Activated CD4-positive, alpha-beta memory T cell treated with anti-CD3 and anti-CD28 coated beads, Interleukin-2, amount 10 ng/mL, durations not matched to agents 7 days and 5 days (primary cell): ENCODE measurements at regions not wholly inside any gene's neighbourhood (a gene's known extent, or its start where the extent isn't known, plus 50 kb on each side); places are given as distances from the start of the nearest gene placed in this dataset.

Source experiments
- CTCF ChIA-PET: fragments of 350-600 bp; sonication (Branson Sonifier 250); formaldehyde crosslinking; loops from one replicate; lab custom pipeline; 2021; ENCODE audit warnings: antibody characterized with exemption, inconsistent platforms; lab: Charles Lee
- POLR2A ChIA-PET: fragments of 350-600 bp; sonication (Branson Sonifier 250); formaldehyde crosslinking; loops from one replicate; lab custom pipeline; 2021; ENCODE audit warnings: antibody characterized with exemption; lab: Charles Lee
- DNase-seq: peaks from one replicate; pipeline ENCODE4 v3.0.0-alpha.2; 2020
- H3K27ac Mint-ChIP-seq: one replicate; pipeline ENCODE4 v1.8.0; 2021; ENCODE audit warnings: mild to moderate bottlenecking, mixed read lengths
- H3K27me3 Mint-ChIP-seq: one replicate; pipeline ENCODE4 v1.8.0; 2021; ENCODE audit warnings: mixed read lengths
- H3K36me3 Mint-ChIP-seq: one replicate; pipeline ENCODE4 v1.8.0; 2021; ENCODE audit warnings: low read depth, mixed read lengths
- H3K4me1 Mint-ChIP-seq: one replicate; pipeline ENCODE4 v1.8.0; 2021; ENCODE audit warnings: mixed read lengths
- H3K4me3 Mint-ChIP-seq: one replicate; pipeline ENCODE4 v1.8.0; 2021; ENCODE audit warnings: mild to moderate bottlenecking, mixed read lengths
- H3K9me3 Mint-ChIP-seq: one replicate; pipeline ENCODE4 v1.8.0; 2021; ENCODE audit warnings: mixed read lengths

DNA sequence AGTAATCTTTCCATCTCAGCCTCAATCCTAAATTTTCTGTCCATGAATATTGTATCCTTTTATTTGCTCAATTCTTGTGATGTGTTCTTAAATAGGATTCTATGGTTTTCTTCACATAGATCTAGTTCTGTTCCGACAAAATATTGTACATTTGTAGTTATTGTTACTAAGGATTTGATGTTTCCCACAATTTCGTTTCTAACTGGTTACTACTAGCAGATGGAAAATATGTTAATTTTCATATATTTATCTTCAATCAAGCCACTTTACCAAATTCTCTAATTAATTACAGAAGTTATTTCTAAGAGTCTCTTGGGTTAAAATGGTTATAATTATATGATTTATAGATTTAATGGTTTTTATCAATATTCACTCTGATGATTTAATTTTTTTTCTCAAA lies 60.3 kb downstream of the SEC61B start:
- no peak for DNase-seq
- no peaks in the 10 kb centered on the region for H3K36me3 Mint-ChIP-seq
- H3K4me3 Mint-ChIP-seq, result no peak overlapping the region
- H3K27ac Mint-ChIP-seq, result no peak overlapping the region
- H3K9me3 Mint-ChIP-seq, result no peaks in the 10 kb centered on the region
- peaks cover 5% of the 10 kb centered on the region for H3K4me1 Mint-ChIP-seq
- ChIA-PET POLR2A (no interaction called here), CTCF (no interaction called here)
- H3K27me3 Mint-ChIP-seq, result peaks cover 29% of the 10 kb centered on the region

DNA sequence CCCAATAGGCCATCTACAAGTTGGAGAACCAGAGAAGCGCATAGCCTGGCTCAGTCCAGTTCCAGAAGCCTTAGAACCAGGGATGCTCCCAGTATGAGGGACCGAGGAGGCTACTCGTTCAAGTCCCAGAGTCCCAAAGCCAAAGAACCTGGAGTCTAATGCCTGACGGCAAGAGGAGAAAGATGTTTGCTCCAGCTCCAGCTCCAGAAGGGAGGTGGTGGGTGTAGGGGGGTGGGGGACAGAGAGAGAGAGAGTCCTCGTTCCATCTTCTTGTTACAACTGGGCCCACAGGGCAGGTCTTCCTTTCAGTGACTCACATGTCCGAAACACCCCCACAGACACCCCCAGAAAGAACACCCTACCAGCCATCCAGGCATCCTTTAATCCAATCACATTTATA lies 63.9 kb downstream of the SEC61B start:
- no peaks in the 10 kb centered on the region for H3K9me3 Mint-ChIP-seq
- no peak for DNase-seq
- H3K36me3 Mint-ChIP-seq, result no peaks in the 10 kb centered on the region
- peaks cover 28% of the 10 kb centered on the region for H3K27me3 Mint-ChIP-seq
- H3K4me1 Mint-ChIP-seq, result peaks cover 5% of the 10 kb centered on the region
- ChIA-PET CTCF (no interaction called here), POLR2A (no interaction called here)
- no peak overlapping the region for H3K27ac Mint-ChIP-seq
- H3K4me3 Mint-ChIP-seq, result no peak overlapping the region

DNA sequence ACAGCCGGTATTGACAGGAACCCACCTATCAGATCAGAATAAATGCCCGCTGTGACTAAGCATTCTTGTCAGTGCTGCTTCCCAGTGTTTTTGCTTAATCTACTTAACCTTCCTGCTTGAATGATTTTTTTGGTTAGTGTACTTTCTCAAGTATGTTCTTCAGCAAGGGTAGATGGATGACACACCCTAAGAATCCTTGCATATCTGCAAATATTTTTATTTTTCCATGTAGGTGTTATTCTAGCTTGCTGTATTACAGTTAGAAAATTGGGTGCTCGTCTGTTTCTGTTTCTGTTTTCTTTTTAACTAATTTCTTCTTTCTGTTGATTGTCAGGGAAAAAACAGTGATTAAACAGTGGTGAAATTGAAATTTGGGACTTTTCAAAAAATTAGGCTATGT lies 64.5 kb downstream of the SEC61B start:
- no peak overlapping the region for H3K27ac Mint-ChIP-seq
- no peaks in the 10 kb centered on the region for H3K36me3 Mint-ChIP-seq
- H3K9me3 Mint-ChIP-seq, result no peaks in the 10 kb centered on the region
- H3K4me3 Mint-ChIP-seq, result no peak overlapping the region
- POLR2A ChIA-PET, result no interaction called here
- DNase-seq, result no peak
- peaks cover 28% of the 10 kb centered on the region for H3K27me3 Mint-ChIP-seq
- CTCF ChIA-PET, result interaction anchor here (1.2 kb wide), 1 partner anchor 100 kb away, joined by 3 read pairs; no protein-coding TSS in a partner anchor
- peaks cover 5% of the 10 kb centered on the region for H3K4me1 Mint-ChIP-seq

DNA sequence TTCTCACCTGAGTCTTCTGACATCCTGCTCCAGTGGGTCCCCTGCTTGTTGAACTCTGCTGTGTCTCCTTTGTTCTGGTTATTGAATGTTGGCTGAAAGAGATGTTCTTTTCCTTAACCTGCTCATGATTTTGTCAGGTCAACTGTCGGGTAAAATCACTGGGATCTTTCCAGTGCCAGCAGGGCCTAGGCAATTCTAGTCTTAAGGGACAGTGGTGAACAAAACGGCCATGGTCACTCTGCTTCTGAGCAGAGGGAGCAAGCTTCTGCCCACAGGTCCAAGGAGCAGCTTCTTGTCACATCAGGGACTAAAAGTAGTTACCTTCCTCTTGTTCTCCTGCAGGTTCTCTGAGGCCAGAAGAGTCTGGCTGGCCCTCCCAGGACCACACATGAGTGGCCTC lies 65.6 kb downstream of the SEC61B start:
- H3K36me3 Mint-ChIP-seq, result no peaks in the 10 kb centered on the region
- no peak overlapping the region for H3K27ac Mint-ChIP-seq
- no peaks in the 10 kb centered on the region for H3K9me3 Mint-ChIP-seq
- H3K4me1 Mint-ChIP-seq, result peaks cover 5% of the 10 kb centered on the region
- CTCF ChIA-PET, result interaction anchor here (1.2 kb wide), 1 partner anchor 102 kb away, joined by 3 read pairs; no protein-coding TSS in a partner anchor
- H3K27me3 Mint-ChIP-seq, result peaks cover 32% of the 10 kb centered on the region
- H3K4me3 Mint-ChIP-seq, result no peak overlapping the region
- DNase-seq, result no peak
- POLR2A ChIA-PET, result no interaction called here

DNA sequence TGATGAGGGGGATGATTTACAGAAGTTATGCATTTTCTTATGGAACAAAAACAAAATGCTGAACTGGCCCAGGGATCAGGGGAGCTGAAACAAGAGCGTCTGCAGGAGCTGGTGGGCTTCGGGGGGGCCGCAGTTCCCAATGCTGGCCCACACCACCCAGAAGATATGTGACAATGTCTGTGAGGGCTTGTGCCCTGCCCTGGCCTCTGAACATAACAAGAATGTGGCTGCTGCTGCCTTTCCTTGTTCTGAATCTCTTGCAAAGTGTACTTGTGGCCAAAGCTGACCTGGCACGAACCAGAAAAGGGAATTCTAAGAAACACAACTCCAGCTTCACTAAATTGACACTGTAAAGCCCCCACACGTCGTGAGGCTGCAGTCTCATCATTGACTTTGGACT lies 66.7 kb downstream of the SEC61B start:
- peaks cover 5% of the 10 kb centered on the region for H3K4me1 Mint-ChIP-seq
- H3K4me3 Mint-ChIP-seq, result no peak overlapping the region
- H3K27me3 Mint-ChIP-seq, result peaks cover 28% of the 10 kb centered on the region
- H3K9me3 Mint-ChIP-seq, result no peaks in the 10 kb centered on the region
- no peaks in the 10 kb centered on the region for H3K36me3 Mint-ChIP-seq
- DNase-seq, result no peak
- POLR2A ChIA-PET, result no interaction called here
- CTCF ChIA-PET, result interaction anchor here (0.8 kb wide), 1 partner anchor 40 kb away, joined by 5 read pairs; no protein-coding TSS in a partner anchor
- H3K27ac Mint-ChIP-seq, result no peak overlapping the region

DNA sequence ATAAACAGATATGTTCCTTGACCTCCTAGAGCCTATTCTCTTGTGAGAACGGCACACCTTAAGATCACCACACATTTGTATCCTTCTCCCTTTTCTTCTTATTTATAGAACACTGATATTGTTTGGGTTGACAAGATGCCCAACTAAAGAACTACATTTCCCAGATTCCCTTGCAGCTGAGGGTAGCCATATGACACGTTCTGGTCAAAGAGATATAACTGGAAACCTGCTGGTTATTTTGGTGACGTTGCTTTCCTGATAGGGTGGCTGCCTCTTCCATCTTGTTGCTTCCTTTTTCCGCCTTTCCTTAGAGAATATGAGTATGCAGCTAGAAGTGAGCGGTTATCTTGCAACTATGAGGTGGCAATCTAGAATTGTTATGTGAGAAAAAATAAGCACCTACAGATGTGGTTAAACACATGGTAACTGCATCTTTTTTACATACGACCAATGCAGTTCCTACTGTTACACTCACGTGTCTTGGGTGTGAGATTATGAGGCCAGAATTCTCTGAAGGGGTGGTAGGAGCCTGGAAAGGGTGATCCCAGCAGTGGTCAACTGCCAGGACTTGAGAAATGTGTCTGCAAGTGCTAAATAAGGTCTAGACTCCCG lies 72.9 kb downstream of the SEC61B start:
- Mint-ChIP-seq H3K27ac (no peak overlapping the region), H3K36me3 (no peaks in the 10 kb centered on the region), H3K9me3 (no peaks in the 10 kb centered on the region), H3K4me3 (no peak overlapping the region), H3K4me1 (no peaks in the 10 kb centered on the region), H3K27me3 (peaks cover 24% of the 10 kb centered on the region)
- ChIA-PET POLR2A (no interaction called here), CTCF (no interaction called here)
- DNase-seq, result no peak

DNA sequence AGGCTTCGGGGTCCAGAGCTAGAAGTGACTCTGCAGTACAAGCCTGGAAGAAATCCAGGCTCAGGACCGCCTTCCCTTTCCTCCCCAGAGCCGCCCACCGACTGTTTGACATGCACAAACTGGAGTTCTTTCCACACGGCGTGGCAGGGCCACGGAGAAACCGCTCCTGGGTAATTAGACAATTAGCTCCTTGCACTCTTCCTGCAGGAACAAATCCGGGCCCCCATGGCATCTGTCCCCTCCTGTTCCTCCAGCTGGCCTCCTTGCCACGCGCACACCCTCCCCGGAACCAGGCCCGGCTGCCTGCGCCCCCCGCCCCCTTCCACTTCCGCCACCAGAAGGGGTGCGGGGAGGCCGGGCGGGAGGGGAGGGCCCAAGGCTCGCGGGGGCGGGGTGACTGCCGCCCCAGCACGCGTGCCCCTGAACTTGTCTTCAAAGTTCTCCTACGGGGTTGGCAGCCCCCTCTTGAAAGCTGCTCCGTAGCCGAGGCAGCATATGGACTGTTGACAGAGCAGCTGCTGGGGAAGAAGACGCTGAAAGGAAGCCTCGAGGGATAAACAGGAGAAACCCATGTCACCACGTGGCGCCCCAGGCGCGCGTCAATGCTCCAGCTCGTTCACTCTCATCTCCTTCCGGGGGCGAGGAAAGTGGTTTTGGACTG lies 74.3 kb downstream of the SEC61B start:
- Mint-ChIP-seq H3K27ac (no peak overlapping the region), H3K4me1 (no peaks in the 10 kb centered on the region), H3K9me3 (no peaks in the 10 kb centered on the region), H3K4me3 (no peak overlapping the region), H3K27me3 (peaks cover 19% of the 10 kb centered on the region), H3K36me3 (no peaks in the 10 kb centered on the region)
- CTCF ChIA-PET, result no interaction called here
- no peak for DNase-seq
- POLR2A ChIA-PET, result no interaction called here

DNA sequence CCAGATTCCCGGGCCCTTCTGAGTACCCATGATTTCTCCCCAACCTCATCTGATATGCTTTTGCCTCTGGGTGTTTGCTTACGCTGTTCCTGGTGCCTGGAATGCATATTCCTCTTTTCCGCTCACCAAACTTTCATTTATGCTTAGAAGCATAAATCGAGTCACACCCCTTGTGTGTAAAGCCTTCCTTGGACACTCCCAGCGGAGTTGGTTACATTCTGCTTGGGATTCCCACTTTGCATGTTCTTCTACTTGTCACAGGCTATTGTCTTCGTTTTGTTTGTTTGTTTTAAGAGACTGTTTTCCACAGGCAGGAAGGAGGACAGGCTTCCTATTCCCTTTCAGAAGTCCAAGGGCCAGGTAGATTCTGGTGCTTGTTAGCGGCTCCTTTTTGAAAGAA lies 76.5 kb downstream of the SEC61B start:
- Mint-ChIP-seq H3K27ac (no peak overlapping the region), H3K4me1 (no peaks in the 10 kb centered on the region), H3K36me3 (no peaks in the 10 kb centered on the region), H3K4me3 (no peak overlapping the region), H3K9me3 (no peaks in the 10 kb centered on the region), H3K27me3 (peaks cover 12% of the 10 kb centered on the region)
- ChIA-PET POLR2A (no interaction called here), CTCF (no interaction called here)
- DNase-seq, result no peak

DNA sequence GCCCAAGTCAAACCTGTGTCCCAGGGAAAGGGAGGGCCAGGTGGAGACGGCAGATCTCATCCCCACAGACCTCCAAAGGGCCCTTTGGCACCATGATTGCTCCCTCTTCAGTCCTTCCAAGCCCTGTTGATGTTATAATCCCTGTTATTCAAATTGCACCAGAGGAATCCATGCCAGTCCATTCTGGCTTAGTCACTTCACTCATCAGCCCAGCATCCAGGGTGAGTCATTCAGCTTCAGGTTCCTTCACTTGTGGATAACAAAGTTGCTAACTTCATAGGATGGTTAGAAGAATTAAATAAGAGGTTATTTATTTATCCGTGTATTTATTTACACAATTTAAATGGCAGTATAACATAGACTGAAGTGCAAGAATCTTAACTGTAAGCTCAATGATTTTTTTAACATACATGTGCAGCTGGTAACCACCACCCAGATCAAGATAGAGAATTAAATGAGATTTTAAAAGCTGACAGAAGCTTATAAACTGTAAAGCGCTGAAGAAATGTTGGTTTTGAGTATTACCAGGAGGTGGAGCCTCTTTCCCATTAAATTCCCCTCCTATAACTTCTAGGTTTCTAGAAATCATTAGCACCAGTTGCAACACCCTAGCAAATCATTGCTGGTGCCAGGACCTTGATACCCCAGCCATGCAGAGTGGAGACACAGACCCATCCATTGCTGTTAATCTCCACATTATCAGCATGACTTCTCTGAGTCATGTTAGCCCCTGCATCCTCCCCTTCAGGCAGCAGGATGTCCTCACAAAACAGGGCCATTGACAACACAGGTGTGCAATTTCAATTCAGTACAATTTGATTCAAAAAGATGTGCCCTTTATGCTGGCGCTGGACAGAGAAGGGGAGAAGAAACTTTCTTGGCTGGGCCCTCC lies 77.4 kb downstream of the SEC61B start:
- DNase-seq, result no peak
- Mint-ChIP-seq H3K4me1 (no peaks in the 10 kb centered on the region), H3K27ac (no peak overlapping the region), H3K36me3 (no peaks in the 10 kb centered on the region), H3K9me3 (no peaks in the 10 kb centered on the region), H3K4me3 (no peak overlapping the region), H3K27me3 (peaks cover 8% of the 10 kb centered on the region)
- POLR2A ChIA-PET, result no interaction called here
- CTCF ChIA-PET, result no interaction called here

DNA sequence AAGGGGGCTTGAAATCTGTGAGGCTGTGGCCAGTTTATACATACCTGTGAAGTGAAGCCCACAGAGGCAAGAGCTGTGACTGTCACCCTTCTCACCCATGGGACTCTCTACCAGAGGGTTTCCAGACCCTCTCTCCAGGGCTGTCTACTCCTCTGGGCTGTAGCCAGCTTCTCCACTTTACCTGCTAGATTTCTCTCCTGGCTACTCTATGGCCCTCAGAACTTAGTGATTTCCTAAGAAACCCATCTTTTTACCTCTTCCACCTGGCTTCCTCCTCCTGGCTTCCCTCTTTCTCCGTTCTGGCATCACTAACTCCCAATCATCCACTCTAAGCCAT lies 78.0 kb downstream of the SEC61B start:
- H3K36me3 Mint-ChIP-seq, result no peaks in the 10 kb centered on the region
- no peak for DNase-seq
- H3K4me1 Mint-ChIP-seq, result no peaks in the 10 kb centered on the region
- POLR2A ChIA-PET, result no interaction called here
- H3K27ac Mint-ChIP-seq, result no peak overlapping the region
- H3K9me3 Mint-ChIP-seq, result no peaks in the 10 kb centered on the region
- H3K4me3 Mint-ChIP-seq, result no peak overlapping the region
- peaks cover 8% of the 10 kb centered on the region for H3K27me3 Mint-ChIP-seq
- CTCF ChIA-PET, result no interaction called here

DNA sequence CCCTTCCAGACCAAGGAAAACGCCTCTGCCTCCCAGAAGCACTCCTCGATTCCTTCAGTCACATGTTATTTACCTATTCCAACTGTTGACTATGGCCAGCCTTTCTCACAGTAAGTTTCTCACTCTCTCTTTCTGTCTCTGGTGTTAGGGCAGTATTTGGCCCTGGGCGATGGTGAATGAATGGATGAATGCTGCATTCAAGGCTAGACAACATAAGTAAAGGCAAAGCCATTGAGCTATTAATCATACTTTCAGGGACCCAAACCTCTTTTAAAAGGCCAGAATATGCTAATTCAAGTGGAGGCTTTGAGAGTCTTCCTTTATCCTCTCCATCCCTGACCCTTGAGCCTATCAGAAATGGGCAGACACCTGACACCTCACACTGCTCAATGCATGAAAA lies 78.5 kb downstream of the SEC61B start:
- Mint-ChIP-seq H3K4me3 (no peak overlapping the region), H3K27ac (no peak overlapping the region), H3K27me3 (peaks cover 8% of the 10 kb centered on the region), H3K4me1 (no peaks in the 10 kb centered on the region), H3K9me3 (no peaks in the 10 kb centered on the region), H3K36me3 (no peaks in the 10 kb centered on the region)
- POLR2A ChIA-PET, result no interaction called here
- CTCF ChIA-PET, result no interaction called here
- no peak for DNase-seq

DNA sequence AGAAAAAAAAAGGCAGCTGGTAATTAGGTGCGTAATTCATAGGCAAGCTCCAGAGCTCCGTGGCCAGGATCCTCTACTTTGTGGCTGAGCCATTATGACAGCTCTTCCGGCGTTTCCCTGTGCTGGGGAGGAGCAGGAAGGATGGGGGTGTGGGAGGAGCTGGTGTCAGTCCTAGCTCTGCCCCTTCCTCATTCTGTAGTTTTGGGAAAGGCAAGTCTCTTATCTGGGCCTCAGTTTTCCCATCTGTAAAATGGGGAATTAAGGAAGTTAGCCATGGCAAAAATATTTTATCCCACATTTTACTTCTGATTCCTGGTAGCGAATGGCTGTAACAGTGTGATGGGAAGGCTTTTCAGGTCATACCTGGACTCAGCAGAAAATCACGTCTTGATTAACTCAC lies 81.1 kb downstream of the SEC61B start:
- H3K4me3 Mint-ChIP-seq, result no peak overlapping the region
- POLR2A ChIA-PET, result no interaction called here
- H3K27ac Mint-ChIP-seq, result no peak overlapping the region
- H3K9me3 Mint-ChIP-seq, result no peaks in the 10 kb centered on the region
- H3K36me3 Mint-ChIP-seq, result no peaks in the 10 kb centered on the region
- H3K4me1 Mint-ChIP-seq, result no peaks in the 10 kb centered on the region
- CTCF ChIA-PET, result no interaction called here
- peaks cover 6% of the 10 kb centered on the region for H3K27me3 Mint-ChIP-seq
- no peak for DNase-seq

DNA sequence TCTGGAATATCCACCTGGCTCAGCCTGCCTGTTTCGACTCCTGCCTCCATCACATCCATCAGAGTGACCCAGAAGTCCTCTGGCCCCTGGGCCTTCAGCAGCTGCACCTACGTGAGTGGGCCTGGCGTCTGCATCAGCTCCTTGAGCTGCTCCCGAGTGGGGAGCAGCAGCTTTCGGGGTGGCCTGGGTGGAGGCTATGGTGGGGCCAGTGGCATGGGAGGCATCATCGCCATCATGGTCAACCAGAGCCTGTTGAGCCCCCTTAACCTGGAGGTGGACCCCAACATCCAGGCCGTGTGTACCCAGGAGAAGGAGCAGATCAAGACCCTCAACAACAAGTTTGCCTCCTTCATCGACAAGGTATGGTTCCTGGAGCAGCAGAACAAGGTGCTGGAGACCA lies 83.0 kb downstream of the SEC61B start:
- ChIA-PET POLR2A (no interaction called here), CTCF (no interaction called here)
- Mint-ChIP-seq H3K4me1 (no peaks in the 10 kb centered on the region), H3K36me3 (no peaks in the 10 kb centered on the region), H3K27me3 (peaks cover 14% of the 10 kb centered on the region), H3K27ac (no peak overlapping the region), H3K4me3 (no peak overlapping the region), H3K9me3 (no peaks in the 10 kb centered on the region)
- DNase-seq, result no peak
